ENCODE measurements at regions not wholly inside any gene's neighbourhood (a gene's known extent, or its start where the extent isn't known, plus 50 kb on each side); places are given as distances from the start of the nearest gene placed in this dataset.

GRCh38 chr3:94304954-94305353, 242.1 kb downstream of the NSUN3 start:
- no peaks in the 10 kb centered on the region for H3K27me3 Mint-ChIP-seq (ENCODE audit: low read depth in 3 of 3)
- H3K27me3 ChIP-seq (ENCODE audit: control insufficient read depth in 2 of 2, insufficient read depth in 2 of 2, low read length in 2 of 2): no peaks in the 10 kb centered on the region
- TF ChIP-seq, protein P1, sequence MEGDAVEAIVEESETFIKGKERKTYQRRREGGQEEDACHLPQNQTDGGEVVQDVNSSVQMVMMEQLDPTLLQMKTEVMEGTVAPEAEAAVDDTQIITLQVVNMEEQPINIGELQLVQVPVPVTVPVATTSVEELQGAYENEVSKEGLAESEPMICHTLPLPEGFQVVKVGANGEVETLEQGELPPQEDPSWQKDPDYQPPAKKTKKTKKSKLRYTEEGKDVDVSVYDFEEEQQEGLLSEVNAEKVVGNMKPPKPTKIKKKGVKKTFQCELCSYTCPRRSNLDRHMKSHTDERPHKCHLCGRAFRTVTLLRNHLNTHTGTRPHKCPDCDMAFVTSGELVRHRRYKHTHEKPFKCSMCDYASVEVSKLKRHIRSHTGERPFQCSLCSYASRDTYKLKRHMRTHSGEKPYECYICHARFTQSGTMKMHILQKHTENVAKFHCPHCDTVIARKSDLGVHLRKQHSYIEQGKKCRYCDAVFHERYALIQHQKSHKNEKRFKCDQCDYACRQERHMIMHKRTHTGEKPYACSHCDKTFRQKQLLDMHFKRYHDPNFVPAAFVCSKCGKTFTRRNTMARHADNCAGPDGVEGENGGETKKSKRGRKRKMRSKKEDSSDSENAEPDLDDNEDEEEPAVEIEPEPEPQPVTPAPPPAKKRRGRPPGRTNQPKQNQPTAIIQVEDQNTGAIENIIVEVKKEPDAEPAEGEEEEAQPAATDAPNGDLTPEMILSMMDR (IDR thresholded peaks at IDR 0.05): no peak
- H3K36me3 ChIP-seq (replicated peaks in 1 of 2; ENCODE audit: control insufficient read depth in 1 of 2, insufficient read depth in 2 of 2, low read length in 2 of 2): no peaks in the 10 kb centered on the region
- no peaks in the 10 kb centered on the region for H3K9me3 ChIP-seq (replicated peaks in 1 of 2; ENCODE audit: control insufficient read depth in 1 of 2, insufficient read depth in 1 of 2, low read length in 2 of 2)
- H3K79me2 ChIP-seq (ENCODE audit: insufficient read depth, low read length): no peaks in the 10 kb centered on the region
- no peak overlapping the region for H3K4me3 Mint-ChIP-seq
- no peak overlapping the region for H3K27ac ChIP-seq (ENCODE audit: low read depth in 1 of 2, low read length in 2 of 2)
- no peak overlapping the region for H2AFZ ChIP-seq (ENCODE audit: insufficient read depth, low read depth, low read length, poor library complexity, severe bottlenecking)
- H3K4me1 ChIP-seq (ENCODE audit: control insufficient read depth in 1 of 2, insufficient read depth in 2 of 2, low read length in 2 of 2): no peaks in the 10 kb centered on the region
- peaks cover 0 to 10% (median 0%) of the 10 kb centered on the region in 7 donors for H3K9me3 Mint-ChIP-seq
- no peaks in the 10 kb centered on the region for H4K20me1 ChIP-seq (ENCODE audit: insufficient read depth, low read length)
- H3K4me3 ChIP-seq (replicated peaks in 1 of 3; ENCODE audit: low read depth in 2 of 3, low read length in 3 of 3): no peak overlapping the region
- H3K27ac Mint-ChIP-seq: no peak overlapping the region
- H3K9ac ChIP-seq (ENCODE audit: insufficient read depth, low read length, poor library complexity, severe bottlenecking): no peak overlapping the region
- 100% methylated on average over 1 of the region's 5 CpGs for WGBS (ENCODE audit: insufficient coverage)
- no peaks in the 10 kb centered on the region for H3K4me1 Mint-ChIP-seq
- no peak for DNase-seq
- intact Hi-C loops (cut with micrococcal nuclease): no loop called here
- no peaks in the 10 kb centered on the region for H3K36me3 Mint-ChIP-seq
- no peak overlapping the region for H3K4me2 ChIP-seq (replicated peaks; ENCODE audit: extremely low read depth, low read length, poor library complexity, severe bottlenecking)

GRCh38 chr3:94305835-94306611, 243.2 kb downstream of the NSUN3 start:
- TF ChIP-seq, protein P1 (IDR thresholded peaks at IDR 0.05): no peak
- Histone ChIP-seq H4K20me1 (ENCODE audit: insufficient read depth, low read length) (no peaks in the 10 kb centered on the region), H3K4me2 (replicated peaks; ENCODE audit: extremely low read depth, low read length, poor library complexity, severe bottlenecking) (no peak overlapping the region), H3K27ac (ENCODE audit: low read depth in 1 of 2, low read length in 2 of 2) (no peak overlapping the region), H3K4me3 (replicated peaks in 1 of 3; ENCODE audit: low read depth in 2 of 3, low read length in 3 of 3) (no peak overlapping the region), H3K4me1 (ENCODE audit: control insufficient read depth in 1 of 2, insufficient read depth in 2 of 2, low read length in 2 of 2) (no peaks in the 10 kb centered on the region), H3K9me3 (replicated peaks in 1 of 2; ENCODE audit: control insufficient read depth in 1 of 2, insufficient read depth in 1 of 2, low read length in 2 of 2) (no peaks in the 10 kb centered on the region), H3K79me2 (ENCODE audit: insufficient read depth, low read length) (no peaks in the 10 kb centered on the region), H3K27me3 (ENCODE audit: control insufficient read depth in 2 of 2, insufficient read depth in 2 of 2, low read length in 2 of 2) (no peaks in the 10 kb centered on the region), H3K36me3 (replicated peaks in 1 of 2; ENCODE audit: control insufficient read depth in 1 of 2, insufficient read depth in 2 of 2, low read length in 2 of 2) (no peaks in the 10 kb centered on the region), H2AFZ (ENCODE audit: insufficient read depth, low read depth, low read length, poor library complexity, severe bottlenecking) (no peak overlapping the region), H3K9ac (ENCODE audit: insufficient read depth, low read length, poor library complexity, severe bottlenecking) (no peak overlapping the region)
- Mint-ChIP-seq H3K4me1 (no peaks in the 10 kb centered on the region), H3K27me3 (ENCODE audit: low read depth in 3 of 3) (no peaks in the 10 kb centered on the region), H3K36me3 (no peaks in the 10 kb centered on the region), H3K4me3 (no peak overlapping the region), H3K27ac (no peak overlapping the region), H3K9me3 (peaks cover 0 to 10% (median 0%) of the 10 kb centered on the region in 7 donors)
- 64% methylated on average over 7 of the region's 16 CpGs for WGBS (ENCODE audit: insufficient coverage)
- DNase-seq: no peak
- intact Hi-C loops (cut with micrococcal nuclease): no loop called here

Measured in CD14-positive monocyte (primary cell).